ENCODE measurements at regions not wholly inside any gene's neighbourhood (a gene's known extent, or its start where the extent isn't known, plus 50 kb on each side); places are given as distances from the start of the nearest gene placed in this dataset.
A peak's percentile ranks its signal among the peaks of the same experiment; 100 is the strongest.

GRCh38 chr5:126354012-126354857 is 69.0 kb upstream of the GRAMD2B start (continued):
- peak; percentile 45; the same call in 1 of the 2 replicates for TF ChIP-seq MIXL1 (CRISPR knock-in tag; IDR thresholded peaks at IDR 0.05)
- TF ChIP-seq ZSCAN9 (CRISPR knock-in tag; IDR thresholded peaks at IDR 0.05; ENCODE audit: borderline replicate concordance), result peak; percentile 31; the same call in 1 of the 2 replicates
- no peak for TF ChIP-seq TBP (CRISPR knock-in tag; IDR thresholded peaks at IDR 0.05)
- TF ChIP-seq, protein P1, sequence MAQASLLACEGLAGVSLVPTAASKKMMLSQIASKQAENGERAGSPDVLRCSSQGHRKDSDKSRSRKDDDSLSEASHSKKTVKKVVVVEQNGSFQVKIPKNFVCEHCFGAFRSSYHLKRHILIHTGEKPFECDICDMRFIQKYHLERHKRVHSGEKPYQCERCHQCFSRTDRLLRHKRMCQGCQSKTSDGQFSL (CRISPR knock-in tag; IDR thresholded peaks at IDR 0.05), result no peak
- TF ChIP-seq, protein P2, sequence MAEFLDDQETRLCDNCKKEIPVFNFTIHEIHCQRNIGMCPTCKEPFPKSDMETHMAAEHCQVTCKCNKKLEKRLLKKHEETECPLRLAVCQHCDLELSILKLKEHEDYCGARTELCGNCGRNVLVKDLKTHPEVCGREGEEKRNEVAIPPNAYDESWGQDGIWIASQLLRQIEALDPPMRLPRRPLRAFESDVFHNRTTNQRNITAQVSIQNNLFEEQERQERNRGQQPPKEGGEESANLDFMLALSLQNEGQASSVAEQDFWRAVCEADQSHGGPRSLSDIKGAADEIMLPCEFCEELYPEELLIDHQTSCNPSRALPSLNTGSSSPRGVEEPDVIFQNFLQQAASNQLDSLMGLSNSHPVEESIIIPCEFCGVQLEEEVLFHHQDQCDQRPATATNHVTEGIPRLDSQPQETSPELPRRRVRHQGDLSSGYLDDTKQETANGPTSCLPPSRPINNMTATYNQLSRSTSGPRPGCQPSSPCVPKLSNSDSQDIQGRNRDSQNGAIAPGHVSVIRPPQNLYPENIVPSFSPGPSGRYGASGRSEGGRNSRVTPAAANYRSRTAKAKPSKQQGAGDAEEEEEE (CRISPR knock-in tag; IDR thresholded peaks at IDR 0.05; ENCODE audit: borderline replicate concordance), result no peak
- no peak for TF ChIP-seq NCOA1 (CRISPR knock-in tag; IDR thresholded peaks at IDR 0.05)
- TF ChIP-seq IRF2 (CRISPR knock-in tag; IDR thresholded peaks at IDR 0.05), result peak; percentile 36; the same call in 1 of the 2 replicates

DNA sequence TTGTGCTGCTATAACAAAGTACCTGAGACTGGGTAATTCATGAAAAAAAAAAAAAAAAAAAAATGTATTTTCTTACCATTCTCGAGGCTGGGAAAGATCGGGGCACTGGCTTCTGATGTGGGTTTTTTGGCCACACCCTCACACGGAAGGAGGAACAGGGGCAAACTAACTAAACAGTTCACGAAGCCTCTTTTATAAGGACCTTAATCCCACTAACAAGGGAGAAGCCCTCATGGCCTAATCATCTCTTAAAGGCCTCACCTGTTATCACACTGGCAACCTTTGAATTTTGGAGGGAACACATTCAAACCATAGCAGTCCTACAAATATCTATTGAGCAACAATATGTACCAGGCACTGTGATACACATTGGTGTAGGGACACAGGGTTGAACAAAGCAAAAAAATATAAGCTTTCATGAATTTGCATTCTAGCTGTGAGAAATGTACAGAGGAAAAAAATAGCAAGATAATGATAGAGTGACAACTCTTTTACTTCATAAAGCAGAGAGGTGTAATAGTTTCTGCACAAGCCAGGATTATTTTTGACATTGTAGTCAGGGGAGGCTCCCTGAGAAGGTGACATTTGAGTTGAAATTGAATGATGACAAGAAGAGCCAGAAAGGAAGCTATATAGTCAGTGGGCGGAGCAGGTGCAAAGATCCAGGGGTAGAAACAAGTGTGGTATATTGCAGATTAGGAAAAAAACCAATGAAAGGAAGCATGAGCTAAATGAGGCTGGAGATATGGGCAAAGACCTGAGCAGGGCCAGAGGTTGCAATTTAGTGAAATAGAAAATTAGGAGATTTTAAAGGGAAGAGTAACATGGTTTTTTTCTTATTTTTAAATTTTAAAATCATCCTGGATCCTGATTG is 68.1 kb upstream of the GRAMD2B start:
- H3K27ac ChIP-seq (ENCODE audit: extremely low read length, insufficient read depth, low read length), result no peak overlapping the region
- intact Hi-C loops (cut with micrococcal nuclease; ENCODE audit: unreplicated experiment) (loop anchor here (1.0 to 2.0 kb wide), 5 partner anchors 16 to 240 kb away; partner anchors contain the start of gene ALDH7A1), in situ Hi-C loops (cut with HindIII; ENCODE audit: extremely low pct_ligation_motif_present, low pct_unique_long_range_greater_than_20kb) (loop anchor here (5.0 kb wide), 2 partner anchors 137 to 182 kb away; no protein-coding TSS in a partner anchor)
- no TSS peak for BruUV-seq (replicated peaks)
- DNase-seq (ENCODE audit: low spot score), result no peak
- TF ChIP-seq, protein P3, sequence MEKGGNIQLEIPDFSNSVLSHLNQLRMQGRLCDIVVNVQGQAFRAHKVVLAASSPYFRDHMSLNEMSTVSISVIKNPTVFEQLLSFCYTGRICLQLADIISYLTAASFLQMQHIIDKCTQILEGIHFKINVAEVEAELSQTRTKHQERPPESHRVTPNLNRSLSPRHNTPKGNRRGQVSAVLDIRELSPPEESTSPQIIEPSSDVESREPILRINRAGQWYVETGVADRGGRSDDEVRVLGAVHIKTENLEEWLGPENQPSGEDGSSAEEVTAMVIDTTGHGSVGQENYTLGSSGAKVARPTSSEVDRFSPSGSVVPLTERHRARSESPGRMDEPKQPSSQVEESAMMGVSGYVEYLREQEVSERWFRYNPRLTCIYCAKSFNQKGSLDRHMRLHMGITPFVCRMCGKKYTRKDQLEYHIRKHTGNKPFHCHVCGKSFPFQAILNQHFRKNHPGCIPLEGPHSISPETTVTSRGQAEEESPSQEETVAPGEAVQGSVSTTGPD (CRISPR knock-in tag; IDR thresholded peaks at IDR 0.05), result no peak
- no peak for TF ChIP-seq KAT7 (CRISPR knock-in tag; IDR thresholded peaks at IDR 0.05; ENCODE audit: borderline replicate concordance)
- peak overlapping the region; percentile 41; the same call in 1 of the 2 replicates for H3K4me2 ChIP-seq (ENCODE audit: low read depth, low read length)
- H3K27me3 ChIP-seq (ENCODE audit: control insufficient read depth in 1 of 2, insufficient read depth in 2 of 2, low read length in 2 of 2), result no peaks in the 10 kb centered on the region; a peak in 1 of 5 replicates
- no peaks in the 10 kb centered on the region for H3K9me3 ChIP-seq (ENCODE audit: low read length)
- no peak for ATAC-seq
- no peak overlapping the region for H3K9ac ChIP-seq (ENCODE audit: insufficient read depth, low read depth, low read length)
- H4K20me1 ChIP-seq (ENCODE audit: insufficient read depth, low read length), result no peaks in the 10 kb centered on the region
- H3K36me3 ChIP-seq (replicated peaks in 1 of 2; ENCODE audit: control insufficient read depth in 1 of 2, insufficient read depth in 2 of 2, low read length in 2 of 2), result no peaks in the 10 kb centered on the region
- H3K4me1 ChIP-seq (ENCODE audit: insufficient read depth, low read length), result peaks cover 39% of the 10 kb centered on the region
- H2AFZ ChIP-seq (ENCODE audit: low read length), result no peak overlapping the region
- ChIA-PET CTCF (ENCODE audit: low intra/inter-chr PET ratio, low total read pairs) (interaction anchor here (0.8 to 3.1 kb wide), 3 partner anchors 18 to 184 kb away, joined by 3 to 40 read pairs (median 9); no protein-coding TSS in a partner anchor), POLR2A (no interaction called here)
- no peaks in the 10 kb centered on the region for H3K79me2 ChIP-seq (ENCODE audit: insufficient read depth, low read length)
- WGBS (ENCODE audit: low lambda C conversion rate), result 35% methylated on average over 5 of the region's 5 CpGs
- H3K4me3 ChIP-seq (replicated peaks in 1 of 3; ENCODE audit: insufficient read depth in 1 of 3, low read depth in 2 of 3, low read length in 3 of 3), result no peak overlapping the region; a peak in 1 of 6 replicates
- no peak for FAIRE-seq

Data from HepG2 (cell line).